ENCODE measurements at regions not wholly inside any gene's neighbourhood (a gene's known extent, or its start where the extent isn't known, plus 50 kb on each side); places are given as distances from the start of the nearest gene placed in this dataset.

DNA sequence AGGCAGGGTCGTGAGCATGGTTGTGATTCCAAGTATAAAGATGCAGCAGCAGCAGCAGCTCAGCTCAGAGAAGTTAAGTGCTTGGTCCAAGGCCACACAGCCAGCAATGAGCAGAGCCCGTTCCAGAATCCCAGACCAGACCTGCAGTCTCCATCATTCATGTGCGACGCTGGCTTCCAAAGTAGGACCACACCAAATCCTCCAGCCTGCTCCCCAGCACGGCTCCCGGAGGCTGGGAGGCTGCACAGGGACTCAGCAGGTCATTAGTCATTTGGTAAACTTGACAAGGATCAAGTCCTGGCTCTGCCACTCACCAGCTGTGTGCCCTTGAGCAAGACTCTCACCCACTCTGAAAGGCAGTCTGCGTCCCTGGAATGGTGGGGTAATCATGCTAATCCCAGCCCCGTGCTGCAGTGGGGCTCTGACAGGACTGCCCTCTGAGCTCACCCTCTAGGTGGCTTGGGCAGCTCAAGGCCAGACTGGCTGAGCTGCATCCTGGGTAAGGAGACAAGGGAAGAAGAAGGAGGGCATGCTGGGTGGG, 95.1 kb upstream of the TMEM132E start:
- ATAC-seq: no peak
- no peaks in the 10 kb centered on the region for H3K36me3 ChIP-seq
- H3K9me3 ChIP-seq: no peaks in the 10 kb centered on the region
- no peak overlapping the region for H3K27ac ChIP-seq
- 63 to 71% (median 67%) methylated on average over 4 to 8 of the region's 8 CpGs for WGBS, 4 donors
- H3K4me1 ChIP-seq: peaks cover 0 to 10% (median 0%) of the 10 kb centered on the region in 12 donors
- no peak overlapping the region for H3K4me3 ChIP-seq
- no peak for DNase-seq
- peaks cover 0 to 66% (median 28%) of the 10 kb centered on the region in 9 donors for H3K27me3 ChIP-seq
- TF ChIP-seq, protein P1, sequence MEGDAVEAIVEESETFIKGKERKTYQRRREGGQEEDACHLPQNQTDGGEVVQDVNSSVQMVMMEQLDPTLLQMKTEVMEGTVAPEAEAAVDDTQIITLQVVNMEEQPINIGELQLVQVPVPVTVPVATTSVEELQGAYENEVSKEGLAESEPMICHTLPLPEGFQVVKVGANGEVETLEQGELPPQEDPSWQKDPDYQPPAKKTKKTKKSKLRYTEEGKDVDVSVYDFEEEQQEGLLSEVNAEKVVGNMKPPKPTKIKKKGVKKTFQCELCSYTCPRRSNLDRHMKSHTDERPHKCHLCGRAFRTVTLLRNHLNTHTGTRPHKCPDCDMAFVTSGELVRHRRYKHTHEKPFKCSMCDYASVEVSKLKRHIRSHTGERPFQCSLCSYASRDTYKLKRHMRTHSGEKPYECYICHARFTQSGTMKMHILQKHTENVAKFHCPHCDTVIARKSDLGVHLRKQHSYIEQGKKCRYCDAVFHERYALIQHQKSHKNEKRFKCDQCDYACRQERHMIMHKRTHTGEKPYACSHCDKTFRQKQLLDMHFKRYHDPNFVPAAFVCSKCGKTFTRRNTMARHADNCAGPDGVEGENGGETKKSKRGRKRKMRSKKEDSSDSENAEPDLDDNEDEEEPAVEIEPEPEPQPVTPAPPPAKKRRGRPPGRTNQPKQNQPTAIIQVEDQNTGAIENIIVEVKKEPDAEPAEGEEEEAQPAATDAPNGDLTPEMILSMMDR (IDR thresholded peaks at IDR 0.05): no peak
- TF ChIP-seq POLR2A (IDR thresholded peaks at IDR 0.05): no peak
- intact Hi-C loops (cut with DNase I): no loop called here

- intact Hi-C loops (cut with DNase I): no loop called here
These were observed 96.7 kb upstream of the TMEM132E start for GRCh38 chr17:34482730-34483129.

GRCh38 chr17:34481779-34482178, 97.6 kb upstream of the TMEM132E start:
- Histone ChIP-seq H3K27ac (no peak overlapping the region), H3K4me1 (peaks cover 0 to 10% (median 0%) of the 10 kb centered on the region in 12 donors), H3K4me3 (no peak overlapping the region), H3K27me3 (peaks cover 0 to 55% (median 19%) of the 10 kb centered on the region in 9 donors), H3K36me3 (no peaks in the 10 kb centered on the region), H3K9me3 (no peaks in the 10 kb centered on the region)
- no peak for TF ChIP-seq POLR2A (IDR thresholded peaks at IDR 0.05)
- TF ChIP-seq, protein P1 (IDR thresholded peaks at IDR 0.05): no peak
- intact Hi-C loops (cut with DNase I): no loop called here
- DNase-seq (no peak), ATAC-seq (no peak)
- 16 to 46% (median 28%) methylated on average over 1 of the region's 1 CpG for WGBS, 4 donors

More at GRCh38 chr17:34482730-34483129, 96.7 kb upstream of the TMEM132E start:
- TF ChIP-seq, protein P1 (IDR thresholded peaks at IDR 0.05): no peak
- TF ChIP-seq POLR2A (IDR thresholded peaks at IDR 0.05): no peak
- DNase-seq (no peak), ATAC-seq (no peak)
- Histone ChIP-seq H3K4me3 (no peak overlapping the region), H3K9me3 (no peaks in the 10 kb centered on the region), H3K27me3 (peaks cover 0 to 64% (median 26%) of the 10 kb centered on the region in 9 donors), H3K36me3 (no peaks in the 10 kb centered on the region), H3K4me1 (peaks cover 0 to 10% (median 0%) of the 10 kb centered on the region in 12 donors), H3K27ac (no peak overlapping the region)
- 62 to 71% (median 66%) methylated on average over 6 to 7 of the region's 7 CpGs for WGBS, 4 donors

- DNase-seq (no peak), ATAC-seq (no peak)
- 43 to 62% (median 59%) methylated on average over 1 to 6 of the region's 6 CpGs for WGBS, 4 donors
- Histone ChIP-seq H3K27me3 (peaks cover 0 to 43% (median 9%) of the 10 kb centered on the region in 9 donors), H3K36me3 (no peaks in the 10 kb centered on the region), H3K9me3 (no peaks in the 10 kb centered on the region), H3K4me1 (no peaks in the 10 kb centered on the region), H3K4me3 (no peak overlapping the region), H3K27ac (no peak overlapping the region)
- TF ChIP-seq, protein P1 (IDR thresholded peaks at IDR 0.05): no peak
- TF ChIP-seq POLR2A (IDR thresholded peaks at IDR 0.05): no peak
- intact Hi-C loops (cut with DNase I): no loop called here
These were observed 100.0 kb upstream of the TMEM132E start for GRCh38 chr17:34479371-34479770.

Measured in heart left ventricle (tissue), 16 donors.